Testis (tissue), 2 donors: ENCODE measurements at regions not wholly inside any gene's neighbourhood (a gene's known extent, or its start where the extent isn't known, plus 50 kb on each side); places are given as distances from the start of the nearest gene placed in this dataset.
"Not testable (repeated sequence)": the region's sequence is repeated elsewhere in the genome, so short reads cannot be mapped to it uniquely, and the experiment has no call there.

ENCODE experiments used
- DNase-seq: peaks from one replicate; pipeline ENCODE4 v3.0.0-alpha.2; 2019
- H3K27ac ChIP-seq, 2 donors: fragments of 200-600 bp; sonication (generic); one replicate each; pipeline ENCODE4 v1.5.1; 2019
- H3K27me3 ChIP-seq: fragments of 200-600 bp; sonication (generic); one replicate; pipeline ENCODE4 v1.5.1; 2019
- H3K36me3 ChIP-seq: fragments of 200-600 bp; sonication (generic); one replicate; pipeline ENCODE4 v1.5.1; 2017; ENCODE audit warnings: low read depth; ENCODE audit errors: missing control alignments
- H3K4me1 ChIP-seq: fragments of 200-600 bp; sonication (generic); one replicate; pipeline ENCODE4 v1.5.1; 2019
- H3K4me3 ChIP-seq, 2 donors: fragments of 200-600 bp; sonication (generic); one replicate each; pipeline ENCODE4 v1.5.1; 2017 to 2019
- H3K9me3 ChIP-seq: fragments of 200-600 bp; sonication (generic); one replicate; pipeline ENCODE4 v1.5.1; 2017
- CTCF ChIP-seq, 3 experiments: fragments of 450-650 bp in 2 of 3; fragments of 200-600 bp in 1 of 3; sonication (generic) in 1 of 3; IDR thresholded peaks; one replicate each; pipeline ENCODE4 v1.5.1; 2016 to 2019; ENCODE audit warnings: antibody characterized with exemption in 3 of 3, mild to moderate bottlenecking in 2 of 3, moderate library complexity in 1 of 3
- POLR2A ChIP-seq: fragments of 450-650 bp; IDR thresholded peaks from one replicate; pipeline ENCODE4 v1.6.1; 2017; ENCODE audit warnings: antibody characterized with exemption, mild to moderate bottlenecking, moderate library complexity
- WGBS, 2 donors: methylation state at CpG; one replicate each; pipeline ENCODE4 v1.1.5; 2018; 5-methylcytosine and 5-hydroxymethylcytosine counted together
- intact Hi-C: fragments of 100-400 bp; cut with DNase I; formaldehyde crosslinking; loops from one replicate; pipeline ENCODE4 v1.15.1; 2023; ENCODE audit warnings: low total_unique reads

- TF ChIP-seq POLR2A (no peak), CTCF (IDR thresholded peaks at IDR 0.05) (no peak)
- DNase-seq: no peak
- 72 to 77% methylated on average over 2 of the region's 2 CpGs for WGBS, 2 donors
- no peak overlapping the region for H3K27ac ChIP-seq
- H3K4me1 ChIP-seq: no peaks in the 10 kb centered on the region
- no peak overlapping the region for H3K4me3 ChIP-seq
- H3K36me3 ChIP-seq: no peaks in the 10 kb centered on the region
- intact Hi-C loops: no loop called here
- H3K27me3 ChIP-seq: no peaks in the 10 kb centered on the region
- H3K9me3 ChIP-seq: no peaks in the 10 kb centered on the region
Measured at GRCh38 chr1:214862421-214862820, 220.1 kb upstream of the KCNK2 start.

- TF ChIP-seq POLR2A: no peak
- no peak for TF ChIP-seq CTCF (IDR thresholded peaks at IDR 0.05)
- no peak overlapping the region for H3K4me3 ChIP-seq
- intact Hi-C loops: no loop called here
- H3K36me3 ChIP-seq: no peaks in the 10 kb centered on the region
- no peak overlapping the region for H3K27ac ChIP-seq
- no peak for DNase-seq
- WGBS, 2 donors: 88 to 89% methylated on average over 3 of the region's 3 CpGs
- H3K9me3 ChIP-seq: no peaks in the 10 kb centered on the region
- H3K4me1 ChIP-seq: no peaks in the 10 kb centered on the region
- no peaks in the 10 kb centered on the region for H3K27me3 ChIP-seq
Measured at GRCh38 chr1:214864896-214865688, 217.4 kb upstream of the KCNK2 start.

GRCh38 chr1:214870426-214870825, 212.1 kb upstream of the KCNK2 start:
- WGBS, 2 donors: 81 to 95% methylated on average over 28 to 33 of the region's 40 CpGs
- H3K4me1 ChIP-seq, H3K27me3 ChIP-seq, DNase-seq, H3K36me3 ChIP-seq, H3K27ac ChIP-seq, H3K4me3 ChIP-seq, H3K9me3 ChIP-seq, intact Hi-C loops: not testable (repeated sequence)

GRCh38 chr1:214880956-214881355, 201.6 kb upstream of the KCNK2 start:
- 86 to 88% methylated on average over 5 of the region's 5 CpGs for WGBS, 2 donors
- intact Hi-C loops: no loop called here

GRCh38 chr1:214882616-214883015, 199.9 kb upstream of the KCNK2 start:
- intact Hi-C loops: no loop called here
- H3K4me3 ChIP-seq: no peak overlapping the region
- DNase-seq: no peak

More at GRCh38 chr1:214880956-214881355, 201.6 kb upstream of the KCNK2 start:
- Histone ChIP-seq H3K27ac (no peak overlapping the region), H3K9me3 (no peaks in the 10 kb centered on the region), H3K4me1 (no peaks in the 10 kb centered on the region), H3K4me3 (no peak overlapping the region), H3K36me3 (no peaks in the 10 kb centered on the region), H3K27me3 (no peaks in the 10 kb centered on the region)
- no peak for TF ChIP-seq POLR2A
- no peak for TF ChIP-seq CTCF (IDR thresholded peaks at IDR 0.05)
- no peak for DNase-seq

More at GRCh38 chr1:214882616-214883015, 199.9 kb upstream of the KCNK2 start:
- Histone ChIP-seq H3K9me3 (no peaks in the 10 kb centered on the region), H3K27me3 (no peaks in the 10 kb centered on the region), H3K36me3 (no peaks in the 10 kb centered on the region), H3K4me1 (no peaks in the 10 kb centered on the region), H3K27ac (no peak overlapping the region)
- TF ChIP-seq POLR2A (no peak), CTCF (IDR thresholded peaks at IDR 0.05) (no peak)
- 69 to 73% methylated on average over 3 of the region's 3 CpGs for WGBS, 2 donors
